ENCODE measurements at regions not wholly inside any gene's neighbourhood (a gene's known extent, or its start where the extent isn't known, plus 50 kb on each side); places are given as distances from the start of the nearest gene placed in this dataset.

- no peak for DNase-seq
Measured at GRCh38 chr3:109532257-109533216, 195.2 kb upstream of the DPPA4 start.

- no peak for DNase-seq
Measured at GRCh38 chr3:109545746-109546145, 208.4 kb upstream of the DPPA4 start.

- no peak for DNase-seq
Measured at GRCh38 chr3:109548192-109548938, 211.0 kb upstream of the DPPA4 start.

- DNase-seq: no peak
Measured at GRCh38 chr3:109553591-109554371, 216.4 kb upstream of the DPPA4 start.

GRCh38 chr3:109559389-109559788, 222.0 kb upstream of the DPPA4 start:
- DNase-seq: no peak

GRCh38 chr3:109563149-109563548, 225.8 kb upstream of the DPPA4 start:
- no peak for DNase-seq

- DNase-seq: no peak
Measured at GRCh38 chr3:109569135-109569846, 231.9 kb upstream of the DPPA4 start.

- DNase-seq: no peak
Measured at GRCh38 chr3:109570408-109570807, 233.1 kb upstream of the DPPA4 start.

- DNase-seq: no peak
Measured at GRCh38 chr3:109572301-109572700, 235.0 kb upstream of the DPPA4 start.

- DNase-seq: no peak
Measured at GRCh38 chr3:109596991-109597390, 259.6 kb upstream of the DPPA4 start.

- no peak for DNase-seq
Measured at GRCh38 chr3:109597444-109597843, 260.1 kb upstream of the DPPA4 start.

- no peak for DNase-seq
Measured at GRCh38 chr3:109607897-109608296, 270.6 kb upstream of the DPPA4 start.

GRCh38 chr3:109608574-109608973, 271.2 kb upstream of the DPPA4 start:
- DNase-seq: no peak

GRCh38 chr3:109618766-109619378, 281.5 kb upstream of the DPPA4 start:
- DNase-seq: no peak

- DNase-seq: no peak
Measured at GRCh38 chr3:109631897-109632296, 294.6 kb upstream of the DPPA4 start.

GRCh38 chr3:109640146-109640652, 302.9 kb upstream of the DPPA4 start:
- DNase-seq: no peak

- no peak for DNase-seq
Measured at GRCh38 chr3:109642025-109642424, 304.7 kb upstream of the DPPA4 start.

- DNase-seq: no peak
Measured at GRCh38 chr3:109643590-109643989, 306.2 kb upstream of the DPPA4 start.

GRCh38 chr3:109644332-109644731, 307.0 kb upstream of the DPPA4 start:
- no peak for DNase-seq

- DNase-seq: no peak
Measured at GRCh38 chr3:109644746-109645145, 307.4 kb upstream of the DPPA4 start.

GRCh38 chr3:109648027-109648426, 310.7 kb upstream of the DPPA4 start:
- no peak for DNase-seq

- no peak for DNase-seq
Measured at GRCh38 chr3:109656225-109656624, 318.9 kb upstream of the DPPA4 start.

All from GOT3 (cell line).